MCF 10A (cell line): ENCODE measurements at regions not wholly inside any gene's neighbourhood (a gene's known extent, or its start where the extent isn't known, plus 50 kb on each side); places are given as distances from the start of the nearest gene placed in this dataset.

ENCODE experiments used
- BruUV-seq: library from RNA; stranded (reverse); fragments of 400-500 nt; replicated peaks from 2 replicates; lab custom pipeline; 2021; lab: Mats Ljungman, UMichigan
- CTCF ChIA-PET: fragments of 300-600 bp; sonication (Branson Sonifier 250); formaldehyde crosslinking; extraction: SDS; loops from one replicate; lab custom pipeline; 2021; ENCODE audit warnings: antibody characterized with exemption, inconsistent platforms; lab: Yijun Ruan, JAX
- POLR2A ChIA-PET: fragments of 300-600, 350-650 bp; sonication (Branson Sonifier 250); formaldehyde crosslinking; extraction: SDS; loops from one replicate; lab custom pipeline; 2020; ENCODE audit warnings: antibody characterized with exemption, inconsistent platforms; lab: Yijun Ruan, JAX
- DNase-seq: peaks from one replicate; pipeline ENCODE4 v3.0.0-alpha.2; 2018; ENCODE audit not compliant: unreplicated experiment
- H3K27ac Mint-ChIP-seq: one replicate; pipeline ENCODE4 v1.8.0; 2022; ENCODE audit warnings: mild to moderate bottlenecking, low read depth, mixed read lengths; ENCODE audit not compliant: unreplicated experiment
- H3K27me3 Mint-ChIP-seq: one replicate; pipeline ENCODE4 v1.8.0; 2022; ENCODE audit warnings: mixed read lengths; ENCODE audit not compliant: insufficient read depth, unreplicated experiment
- H3K36me3 Mint-ChIP-seq: one replicate; pipeline ENCODE4 v1.8.0; 2022; ENCODE audit warnings: mild to moderate bottlenecking, moderate library complexity, mixed read lengths; ENCODE audit not compliant: insufficient read depth, unreplicated experiment
- H3K4me1 Mint-ChIP-seq: one replicate; pipeline ENCODE4 v1.8.0; 2022; ENCODE audit warnings: mixed read lengths; ENCODE audit not compliant: insufficient read depth, unreplicated experiment
- H3K4me3 Mint-ChIP-seq: one replicate; pipeline ENCODE4 v1.8.0; 2022; ENCODE audit warnings: mild to moderate bottlenecking, moderate library complexity, mixed read lengths; ENCODE audit not compliant: unreplicated experiment
- H3K9me3 Mint-ChIP-seq: one replicate; pipeline ENCODE4 v1.8.0; 2022; ENCODE audit warnings: mixed read lengths; ENCODE audit not compliant: unreplicated experiment
- CTCF ChIP-seq: fragments of 200-600 bp; IDR thresholded peaks from one replicate; pipeline ENCODE4 v1.8.0; 2022; ENCODE audit warnings: antibody characterized with exemption, mild to moderate bottlenecking; ENCODE audit not compliant: unreplicated experiment
- intact Hi-C: fragments of 100-400 bp; cut with micrococcal nuclease; formaldehyde crosslinking; loops from 2 replicates; pipeline ENCODE4 v1.14.1; 2022

- Mint-ChIP-seq H3K27ac (no peak overlapping the region), H3K36me3 (no peaks in the 10 kb centered on the region), H3K4me3 (no peak overlapping the region), H3K4me1 (peaks cover 16% of the 10 kb centered on the region), H3K27me3 (no peaks in the 10 kb centered on the region), H3K9me3 (peaks cover under 1% of the 10 kb centered on the region)
- no peak for DNase-seq
- intact Hi-C loops: no loop called here
- ChIA-PET POLR2A (no interaction called here), CTCF (interaction anchor here (0.6 kb wide), 1 partner anchor 412 kb away, joined by 5 read pairs; no protein-coding TSS in a partner anchor)
- no TSS peak for BruUV-seq
- no peak for TF ChIP-seq CTCF
Observed at GRCh38 chr18:55647331-55647730, 59.3 kb upstream of the TCF4 start.

GRCh38 chr18:55642191-55642590, 54.2 kb upstream of the TCF4 start:
- Mint-ChIP-seq H3K27me3 (no peaks in the 10 kb centered on the region), H3K4me3 (no peak overlapping the region), H3K4me1 (no peaks in the 10 kb centered on the region), H3K36me3 (no peaks in the 10 kb centered on the region), H3K27ac (no peak overlapping the region), H3K9me3 (peaks cover 20% of the 10 kb centered on the region)
- ChIA-PET CTCF (interaction anchor here (0.6 kb wide), 1 partner anchor 21 kb away, joined by 3 read pairs; no protein-coding TSS in a partner anchor), POLR2A (no interaction called here)
- intact Hi-C loops: loop anchor here (5.0 kb wide), 1 partner anchor 220 kb away; no protein-coding TSS in a partner anchor
- no TSS peak for BruUV-seq
- no peak for TF ChIP-seq CTCF
- DNase-seq: no peak

- BruUV-seq: no TSS peak
- ChIA-PET POLR2A (no interaction called here), CTCF (interaction anchor here (0.5 kb wide), 1 partner anchor 167 kb away, joined by 5 read pairs; no protein-coding TSS in a partner anchor)
- Mint-ChIP-seq H3K9me3 (peaks cover 20% of the 10 kb centered on the region), H3K27me3 (no peaks in the 10 kb centered on the region), H3K36me3 (no peaks in the 10 kb centered on the region), H3K4me3 (no peak overlapping the region), H3K4me1 (no peaks in the 10 kb centered on the region), H3K27ac (no peak overlapping the region)
- intact Hi-C loops: loop anchor here (5.0 kb wide), 1 partner anchor 221 kb away; no protein-coding TSS in a partner anchor
- no peak for TF ChIP-seq CTCF
- no peak for DNase-seq
Observed at GRCh38 chr18:55641486-55641885, 53.5 kb upstream of the TCF4 start.
